ENCODE measurements at regions not wholly inside any gene's neighbourhood (a gene's known extent, or its start where the extent isn't known, plus 50 kb on each side); places are given as distances from the start of the nearest gene placed in this dataset.

DNA sequence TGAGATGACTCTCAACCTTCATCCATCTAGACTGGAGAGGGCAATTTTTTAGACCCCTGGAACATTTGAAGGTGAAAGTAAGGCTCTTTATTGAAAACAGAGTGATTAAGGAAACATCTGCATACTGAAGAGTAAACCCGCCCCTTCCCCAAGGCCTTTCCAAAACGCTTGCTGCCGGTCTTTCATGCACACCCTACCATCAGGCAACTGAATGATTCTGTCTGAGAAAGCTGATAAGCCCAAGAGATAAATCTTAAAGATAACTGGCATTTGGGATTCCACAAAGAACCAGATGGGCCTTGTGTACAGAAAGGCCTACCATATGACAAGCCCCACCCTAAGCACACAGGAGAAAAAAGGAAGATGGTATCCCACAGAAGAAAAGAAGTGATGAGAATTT is 54.4 kb upstream of the PIK3R1 start:
- peak; percentile 83 for DNase-seq

- DNase-seq, result no peak
Observed at GRCh38 chr5:68159224-68159951, 56.2 kb upstream of the PIK3R1 start.

DNA sequence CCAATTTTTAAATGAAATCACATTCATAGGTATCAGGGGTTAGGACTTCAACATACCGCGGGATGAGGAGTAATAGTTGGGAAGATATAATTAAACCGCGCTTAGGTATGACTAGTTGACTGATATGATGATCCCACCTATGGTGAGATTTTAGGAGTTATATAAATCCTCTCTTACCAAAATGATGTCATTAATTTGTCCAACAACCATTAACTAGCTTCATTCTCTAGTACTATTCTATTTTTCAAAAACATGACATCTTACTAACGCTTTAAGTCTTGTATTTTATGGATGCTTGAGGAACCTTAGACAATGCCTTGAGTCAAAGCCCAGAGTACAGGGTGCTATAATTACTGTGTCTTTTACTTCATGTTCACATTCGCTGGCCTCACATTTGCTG is 59.6 kb upstream of the PIK3R1 start:
- no peak for DNase-seq

- DNase-seq, result peak; percentile 36
Observed at GRCh38 chr5:68154119-68154857, 61.3 kb upstream of the PIK3R1 start.

DNA sequence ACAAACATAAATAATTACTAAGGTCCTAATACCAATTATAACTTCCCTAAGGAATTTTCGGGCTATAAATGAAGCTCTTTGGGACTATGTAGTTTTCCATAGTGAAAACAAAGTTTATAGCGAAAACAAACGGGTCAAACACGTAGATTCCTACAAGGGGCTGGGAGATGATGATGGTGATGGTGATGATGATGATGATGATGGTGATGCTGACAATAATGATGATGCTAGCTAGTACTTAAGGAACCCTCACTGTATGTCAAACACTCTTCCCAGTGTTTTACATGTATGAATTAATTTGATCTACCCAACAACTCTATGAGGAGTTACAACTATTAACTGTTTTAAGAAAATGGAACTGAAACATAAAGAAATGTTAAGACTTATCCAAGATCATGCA is 63.7 kb upstream of the PIK3R1 start:
- no peak for DNase-seq

DNA sequence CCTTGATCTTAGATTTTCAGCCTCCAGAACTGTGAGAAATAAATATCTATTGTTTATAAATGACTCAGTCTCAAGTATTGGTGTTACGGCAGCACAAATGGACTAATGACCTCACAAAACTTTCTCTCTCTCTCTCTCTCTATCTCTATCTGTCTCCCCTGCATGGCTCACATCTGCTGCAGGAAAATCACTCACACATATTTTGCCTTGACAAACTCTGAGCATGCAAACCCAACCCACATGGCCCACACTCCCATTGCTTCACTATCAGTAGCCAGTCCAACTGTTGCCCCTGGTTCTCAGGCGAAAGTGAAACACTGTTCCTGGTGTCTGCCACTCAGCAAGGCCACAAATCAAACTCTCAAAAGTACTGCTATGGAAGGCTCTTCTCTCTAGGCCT is 66.4 kb upstream of the PIK3R1 start:
- DNase-seq, result no peak

DNA sequence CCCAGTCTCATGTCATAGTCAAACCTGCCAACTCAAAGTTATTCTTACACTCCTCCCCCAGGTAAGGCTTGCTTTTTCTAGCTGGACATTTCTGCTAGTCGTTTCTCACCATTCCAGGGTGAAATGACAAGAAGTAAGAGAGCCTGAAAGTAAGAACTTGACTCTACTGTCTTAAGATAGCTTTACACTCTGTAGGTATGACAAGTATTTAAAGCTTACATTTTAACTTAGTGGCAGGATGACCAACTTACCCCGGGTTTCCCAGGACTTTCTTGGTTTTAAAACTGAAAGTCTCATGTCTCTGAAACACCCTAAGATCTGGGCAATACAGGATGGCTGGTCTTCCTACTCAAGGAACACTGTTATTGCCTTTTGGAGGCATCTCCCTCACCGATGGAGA is 67.5 kb upstream of the PIK3R1 start:
- DNase-seq, result no peak

- DNase-seq, result no peak
Observed at GRCh38 chr5:68147659-68148058, 67.9 kb upstream of the PIK3R1 start.

DNA sequence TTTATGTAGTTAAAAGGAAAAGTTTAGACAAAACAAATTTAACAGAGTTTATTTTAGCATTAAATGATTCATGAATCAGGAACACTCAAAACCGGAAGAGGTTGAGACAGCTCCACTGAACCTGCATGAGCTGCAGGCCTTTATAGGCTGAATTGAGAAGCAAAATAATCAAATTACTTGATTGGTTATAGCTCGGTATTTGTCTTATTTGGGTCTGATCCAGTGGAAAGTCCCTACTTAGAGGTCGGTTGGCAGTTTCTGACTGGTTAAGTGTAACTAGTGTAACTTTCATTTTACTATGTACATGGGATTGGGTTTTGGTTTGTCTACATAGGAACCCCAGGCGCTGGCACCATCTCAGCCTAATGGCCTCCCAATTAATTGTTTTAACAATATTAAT is 74.1 kb upstream of the PIK3R1 start:
- DNase-seq, result no peak

- DNase-seq, result no peak
Observed at GRCh38 chr5:68140763-68141162, 74.8 kb upstream of the PIK3R1 start.

GRCh38 chr5:68139611-68140441 is 75.7 kb upstream of the PIK3R1 start:
- DNase-seq, result no peak

- DNase-seq, result no peak
Observed at GRCh38 chr5:68137511-68138140, 77.9 kb upstream of the PIK3R1 start.

DNA sequence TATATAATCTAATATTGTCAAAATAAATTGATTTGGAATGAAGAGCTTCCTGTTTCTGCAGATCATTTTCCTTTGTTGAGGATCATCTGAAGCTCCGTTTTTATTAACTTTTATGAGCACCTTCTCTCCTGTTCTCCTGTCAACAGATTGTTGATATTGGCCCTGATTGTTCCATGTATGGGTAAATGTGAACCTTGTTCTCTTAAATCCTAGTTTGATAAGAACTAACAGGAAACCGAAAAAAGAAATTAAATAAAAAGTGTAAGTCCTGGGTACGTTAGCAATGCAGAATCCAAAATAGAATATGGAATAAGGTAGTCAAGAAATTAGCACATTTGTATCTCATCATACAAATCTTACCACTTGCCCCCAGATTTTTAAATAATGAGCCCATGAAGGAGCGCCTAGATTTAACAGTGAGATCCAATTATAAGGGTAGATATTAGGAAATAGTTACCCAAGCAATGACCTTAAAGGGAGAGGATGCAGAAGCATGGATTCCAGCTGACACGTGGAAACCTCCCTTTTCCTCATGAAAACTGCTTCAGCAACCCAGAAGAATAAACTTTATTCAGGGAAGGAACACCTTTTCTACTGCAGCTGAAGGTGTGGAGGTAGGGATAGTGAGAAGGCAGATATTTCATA is 80.8 kb upstream of the PIK3R1 start:
- DNase-seq, result no peak

DNA sequence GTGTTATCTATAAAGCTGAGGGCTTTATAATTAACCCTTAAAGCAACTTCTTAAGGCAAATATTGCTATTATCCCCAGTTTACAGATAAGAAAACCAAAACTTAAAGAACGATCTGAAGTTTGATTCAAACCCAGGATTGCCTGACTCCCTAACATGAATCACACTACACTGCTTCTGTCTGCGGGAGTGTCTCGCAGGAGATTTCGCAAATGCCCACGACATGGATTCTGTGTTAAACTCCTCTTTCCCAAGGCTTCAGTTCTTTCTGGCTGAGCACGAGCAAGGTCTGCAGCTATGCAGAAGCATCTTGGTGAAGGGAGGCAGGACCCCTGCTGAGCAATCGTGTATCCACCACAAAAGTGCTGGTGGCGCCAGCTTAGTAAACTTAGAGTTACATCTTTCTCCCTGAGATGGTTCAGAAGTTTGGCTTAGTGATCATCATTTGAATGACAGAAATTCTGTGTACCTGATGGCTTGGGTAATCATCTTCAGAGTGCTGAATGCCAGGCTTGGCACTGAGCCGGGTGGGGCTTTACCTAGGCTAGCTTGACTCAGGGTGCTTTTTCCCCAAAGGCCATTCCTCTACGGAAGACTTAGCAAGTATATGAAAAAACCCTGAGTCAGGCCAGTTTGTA is 81.4 kb upstream of the PIK3R1 start:
- no peak for DNase-seq

DNA sequence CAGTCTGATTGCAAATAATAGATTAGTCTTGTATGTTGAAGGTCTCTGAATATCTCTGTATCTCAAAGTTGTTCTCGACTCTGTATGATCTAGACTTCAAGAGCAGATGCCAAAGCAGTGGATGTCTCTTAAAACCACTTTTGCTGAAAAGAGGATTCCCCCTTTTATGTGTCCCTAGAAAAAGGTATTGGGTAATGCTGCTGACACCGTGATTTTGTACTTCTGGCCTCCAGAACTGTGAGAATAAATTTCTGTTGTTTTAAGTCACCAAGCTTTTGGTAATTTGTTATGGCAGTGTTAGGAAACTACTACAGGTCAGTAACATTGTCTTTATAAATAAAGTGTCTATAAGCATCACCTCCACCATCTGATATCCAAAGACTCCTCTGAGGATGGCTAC is 85.3 kb upstream of the PIK3R1 start:
- DNase-seq, result no peak

GRCh38 chr5:68129364-68129763 is 86.2 kb upstream of the PIK3R1 start:
- DNase-seq, result no peak

DNA sequence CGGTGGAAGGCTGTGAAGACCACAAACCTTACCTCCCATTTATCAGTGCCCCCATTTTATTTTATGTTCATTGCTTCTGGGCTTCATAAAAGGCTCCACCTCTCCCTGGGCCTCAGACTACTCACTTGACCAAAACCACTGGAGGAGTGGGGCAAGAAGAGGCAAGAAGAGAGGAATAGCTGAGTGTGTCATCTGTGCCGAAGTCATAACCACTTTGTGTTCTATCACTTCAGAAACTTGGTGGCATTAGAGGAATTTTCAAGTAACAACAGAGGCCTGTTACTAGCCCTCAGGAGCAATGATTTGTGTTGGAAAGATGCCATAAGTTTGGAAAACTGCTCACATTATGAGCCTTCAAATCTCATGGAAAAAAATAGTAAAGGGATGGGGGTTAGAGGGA is 88.7 kb upstream of the PIK3R1 start:
- no peak for DNase-seq

DNA sequence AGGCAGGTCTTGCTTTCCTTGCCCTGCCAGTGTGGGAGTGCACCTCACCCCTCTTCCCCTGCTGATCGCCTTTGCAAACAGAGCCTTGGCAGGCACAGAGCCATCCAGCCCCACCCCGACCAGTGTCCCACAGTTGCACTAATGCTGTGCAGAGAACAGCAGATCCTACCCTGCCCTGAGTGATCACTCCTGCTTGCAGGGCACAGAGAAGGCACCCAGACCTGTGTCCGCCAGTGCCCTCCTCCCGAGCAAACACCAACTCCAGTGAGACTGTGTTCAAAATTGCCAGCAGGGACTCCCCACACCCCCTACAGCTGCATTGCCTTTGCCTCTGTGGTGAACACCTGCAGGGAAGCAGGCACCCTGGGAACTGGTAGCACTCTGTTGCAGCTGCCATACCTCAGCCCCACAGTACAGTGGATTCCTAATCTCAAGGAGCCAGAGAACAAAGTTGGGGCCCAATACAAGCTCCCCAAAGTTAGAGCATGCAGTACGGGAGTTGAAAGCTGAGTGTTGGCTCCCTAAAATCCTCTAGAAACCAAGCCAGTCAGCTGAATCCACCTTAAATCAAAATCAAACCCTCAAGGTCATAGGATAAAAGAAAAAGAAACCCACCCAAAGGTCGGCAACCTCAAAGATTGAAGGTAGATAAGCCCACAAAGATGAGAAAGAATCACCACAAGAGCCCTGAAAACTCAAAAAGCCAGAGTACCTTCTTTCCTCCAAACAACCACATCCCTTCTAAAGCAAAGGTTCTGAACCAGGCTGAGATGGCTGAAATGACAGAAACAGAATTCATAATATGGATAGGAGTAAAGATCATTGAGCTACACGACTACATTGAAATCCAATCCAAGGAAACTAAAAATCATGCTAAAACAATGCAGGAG is 92.9 kb upstream of the PIK3R1 start:
- DNase-seq, result no peak

GRCh38 chr5:68116868-68117411 is 98.6 kb upstream of the PIK3R1 start:
- DNase-seq, result no peak

GRCh38 chr5:68116408-68116807 is 99.1 kb upstream of the PIK3R1 start:
- DNase-seq, result no peak

DNA sequence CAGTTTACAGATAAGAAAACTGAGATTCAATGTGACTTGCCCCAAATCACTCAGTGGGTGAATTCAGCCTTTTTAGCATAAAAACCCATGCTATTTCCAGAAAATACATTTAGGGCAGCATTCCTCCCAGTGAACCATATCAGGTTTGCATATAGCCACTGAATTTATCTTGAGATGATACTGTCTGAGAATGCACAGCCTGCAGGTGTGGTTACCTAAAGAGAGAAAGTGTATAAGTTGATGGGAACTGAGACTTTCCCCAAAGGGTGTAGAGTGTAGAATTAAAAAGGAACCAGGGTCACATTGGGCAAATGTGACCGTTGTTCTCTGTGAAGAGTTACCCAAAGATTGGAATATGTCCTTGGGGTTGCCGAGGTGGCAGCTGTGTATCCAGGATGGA is 100.0 kb upstream of the PIK3R1 start:
- no peak for DNase-seq
